ENCODE measurements at regions not wholly inside any gene's neighbourhood (a gene's known extent, or its start where the extent isn't known, plus 50 kb on each side); places are given as distances from the start of the nearest gene placed in this dataset.
"Not testable (repeated sequence)": the region's sequence is repeated elsewhere in the genome, so short reads cannot be mapped to it uniquely, and the experiment has no call there.

DNA sequence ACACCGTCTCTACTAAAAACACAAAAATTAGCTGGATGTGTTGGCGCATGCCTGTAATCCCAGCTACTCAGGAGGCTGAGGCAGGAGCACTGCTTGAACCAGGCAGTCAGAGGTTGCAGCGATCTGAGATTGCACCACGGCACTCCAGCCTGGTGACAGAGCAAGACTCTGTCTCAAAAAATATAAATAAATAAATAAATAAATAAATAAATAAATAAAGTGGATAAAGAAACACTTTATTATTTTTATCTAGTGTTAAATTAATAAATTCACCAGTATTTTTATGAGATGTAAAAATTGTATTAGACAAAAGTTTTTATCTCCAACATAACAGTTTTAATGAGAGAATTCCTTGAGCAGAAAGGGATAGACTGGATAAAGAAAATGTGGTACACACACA is 839.3 kb downstream of the DIAPH3 start:
- not testable (repeated sequence) for TF ChIP-seq TSHZ2 (CRISPR knock-in tag; IDR thresholded peaks at IDR 0.05); ZFP3 (CRISPR knock-in tag; IDR thresholded peaks at IDR 0.05); CREB5 (CRISPR knock-in tag; IDR thresholded peaks at IDR 0.05; ENCODE audit: low read depth); ZNF8 (CRISPR knock-in tag; IDR thresholded peaks at IDR 0.05); ARNTL (CRISPR knock-in tag; IDR thresholded peaks at IDR 0.05; ENCODE audit: borderline replicate concordance, low read depth); POU6F1 (CRISPR knock-in tag; IDR thresholded peaks at IDR 0.05; ENCODE audit: borderline replicate concordance, low read depth); ZC3H10 (CRISPR knock-in tag; IDR thresholded peaks at IDR 0.05); ZNF565 (CRISPR knock-in tag; conservative IDR thresholded peaks at IDR 0.05; ENCODE audit: low read depth); TCF4 (CRISPR knock-in tag; IDR thresholded peaks at IDR 0.05; ENCODE audit: borderline replicate concordance); ZNF70 (CRISPR knock-in tag; IDR thresholded peaks at IDR 0.05)
- TF ChIP-seq, protein P1, sequence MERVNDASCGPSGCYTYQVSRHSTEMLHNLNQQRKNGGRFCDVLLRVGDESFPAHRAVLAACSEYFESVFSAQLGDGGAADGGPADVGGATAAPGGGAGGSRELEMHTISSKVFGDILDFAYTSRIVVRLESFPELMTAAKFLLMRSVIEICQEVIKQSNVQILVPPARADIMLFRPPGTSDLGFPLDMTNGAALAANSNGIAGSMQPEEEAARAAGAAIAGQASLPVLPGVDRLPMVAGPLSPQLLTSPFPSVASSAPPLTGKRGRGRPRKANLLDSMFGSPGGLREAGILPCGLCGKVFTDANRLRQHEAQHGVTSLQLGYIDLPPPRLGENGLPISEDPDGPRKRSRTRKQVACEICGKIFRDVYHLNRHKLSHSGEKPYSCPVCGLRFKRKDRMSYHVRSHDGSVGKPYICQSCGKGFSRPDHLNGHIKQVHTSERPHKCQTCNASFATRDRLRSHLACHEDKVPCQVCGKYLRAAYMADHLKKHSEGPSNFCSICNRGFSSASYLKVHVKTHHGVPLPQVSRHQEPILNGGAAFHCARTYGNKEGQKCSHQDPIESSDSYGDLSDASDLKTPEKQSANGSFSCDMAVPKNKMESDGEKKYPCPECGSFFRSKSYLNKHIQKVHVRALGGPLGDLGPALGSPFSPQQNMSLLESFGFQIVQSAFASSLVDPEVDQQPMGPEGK (CRISPR knock-in tag; IDR thresholded peaks at IDR 0.05; ENCODE audit: borderline replicate concordance): not testable (repeated sequence)
- TF ChIP-seq, protein P2, sequence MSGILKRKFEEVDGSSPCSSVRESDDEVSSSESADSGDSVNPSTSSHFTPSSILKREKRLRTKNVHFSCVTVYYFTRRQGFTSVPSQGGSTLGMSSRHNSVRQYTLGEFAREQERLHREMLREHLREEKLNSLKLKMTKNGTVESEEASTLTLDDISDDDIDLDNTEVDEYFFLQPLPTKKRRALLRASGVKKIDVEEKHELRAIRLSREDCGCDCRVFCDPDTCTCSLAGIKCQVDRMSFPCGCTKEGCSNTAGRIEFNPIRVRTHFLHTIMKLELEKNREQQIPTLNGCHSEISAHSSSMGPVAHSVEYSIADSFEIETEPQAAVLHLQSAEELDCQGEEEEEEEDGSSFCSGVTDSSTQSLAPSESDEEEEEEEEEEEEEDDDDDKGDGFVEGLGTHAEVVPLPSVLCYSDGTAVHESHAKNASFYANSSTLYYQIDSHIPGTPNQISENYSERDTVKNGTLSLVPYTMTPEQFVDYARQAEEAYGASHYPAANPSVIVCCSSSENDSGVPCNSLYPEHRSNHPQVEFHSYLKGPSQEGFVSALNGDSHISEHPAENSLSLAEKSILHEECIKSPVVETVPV (CRISPR knock-in tag; IDR thresholded peaks at IDR 0.05): not testable (repeated sequence)

All from SK-N-SH treated with all-trans-retinoic acid at 6 μM for 48 hours (cell line).